ENCODE measurements at regions not wholly inside any gene's neighbourhood (a gene's known extent, or its start where the extent isn't known, plus 50 kb on each side); places are given as distances from the start of the nearest gene placed in this dataset.

DNA sequence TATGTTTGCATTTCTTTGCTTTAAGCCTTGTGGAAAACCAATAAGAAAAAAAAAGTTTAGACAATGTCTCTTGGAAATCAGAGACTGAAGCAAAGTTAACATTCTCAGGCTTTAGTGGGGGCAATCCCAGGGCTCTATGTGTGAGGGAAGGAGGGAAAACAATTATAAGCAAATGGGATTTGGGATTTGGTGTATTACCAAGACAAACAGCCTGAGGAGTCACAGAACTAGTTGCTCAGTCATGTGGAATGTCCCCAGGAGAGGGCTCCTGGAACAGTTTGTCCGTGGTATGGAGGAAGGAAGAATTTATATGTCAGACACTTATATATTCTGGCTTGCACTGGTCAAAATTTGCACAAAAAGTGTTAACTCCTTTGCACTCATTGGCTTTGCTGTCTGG is 562.9 kb upstream of the TPK1 start:
- TF ChIP-seq CTBP1 (IDR thresholded peaks at IDR 0.05; ENCODE audit: borderline replicate concordance) (no peak), L3MBTL2 (conservative IDR thresholded peaks at IDR 0.05) (no peak)
